NCI-H1694 (cell line): ENCODE measurements at regions not wholly inside any gene's neighbourhood (a gene's known extent, or its start where the extent isn't known, plus 50 kb on each side); places are given as distances from the start of the nearest gene placed in this dataset.

Experiments
- DNase-seq: peaks from one replicate; lab custom pipeline; 2025; lab: John Stamatoyannopoulos, UW

DNA sequence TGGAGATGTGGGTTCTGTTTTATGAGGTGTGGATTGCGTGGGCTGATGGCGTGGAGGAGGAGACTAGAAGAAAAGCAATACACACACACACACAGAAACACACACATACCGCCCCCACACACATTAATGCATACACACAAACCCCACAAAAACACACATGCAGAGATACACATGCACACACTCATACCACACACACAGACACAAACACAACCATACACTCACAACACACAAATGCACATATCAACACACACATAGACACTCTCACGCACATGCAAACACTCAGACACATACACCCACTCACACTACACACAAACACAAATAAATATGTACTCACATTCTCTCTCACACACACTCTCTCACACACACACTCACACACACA, 75.7 kb upstream of the UBL3 start:
- DNase-seq: no peak

DNA sequence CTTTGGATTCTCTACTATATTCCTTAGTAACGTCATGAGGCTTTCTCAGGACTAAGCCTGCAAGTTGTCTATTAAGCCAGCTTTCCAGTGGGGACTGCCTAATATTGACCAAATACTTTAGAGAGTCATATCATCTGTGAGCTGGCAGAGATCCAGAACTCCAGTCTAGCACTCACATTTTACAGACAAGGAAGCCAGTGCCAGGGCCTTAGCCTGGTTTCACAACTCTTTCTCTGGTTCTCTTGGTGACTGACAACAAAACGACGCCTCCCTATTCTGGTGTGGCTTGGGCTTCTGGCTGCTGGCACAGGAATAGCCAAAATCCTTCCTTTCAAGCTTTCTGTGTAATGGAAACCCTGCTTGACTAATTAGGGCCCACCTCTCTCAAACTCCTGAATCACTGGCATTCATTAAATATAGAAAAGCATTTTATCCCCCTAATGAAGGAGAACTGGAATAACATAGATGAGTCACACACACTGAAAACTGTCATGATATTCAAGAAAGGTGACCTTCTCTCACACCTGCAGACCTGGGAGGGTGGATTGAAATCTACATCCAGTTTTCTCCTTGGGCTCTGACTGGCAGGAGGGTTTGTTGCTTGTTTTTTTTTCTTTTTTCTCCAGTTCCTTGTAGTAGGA, 75.2 kb upstream of the UBL3 start:
- peak; percentile 10 for DNase-seq

DNA sequence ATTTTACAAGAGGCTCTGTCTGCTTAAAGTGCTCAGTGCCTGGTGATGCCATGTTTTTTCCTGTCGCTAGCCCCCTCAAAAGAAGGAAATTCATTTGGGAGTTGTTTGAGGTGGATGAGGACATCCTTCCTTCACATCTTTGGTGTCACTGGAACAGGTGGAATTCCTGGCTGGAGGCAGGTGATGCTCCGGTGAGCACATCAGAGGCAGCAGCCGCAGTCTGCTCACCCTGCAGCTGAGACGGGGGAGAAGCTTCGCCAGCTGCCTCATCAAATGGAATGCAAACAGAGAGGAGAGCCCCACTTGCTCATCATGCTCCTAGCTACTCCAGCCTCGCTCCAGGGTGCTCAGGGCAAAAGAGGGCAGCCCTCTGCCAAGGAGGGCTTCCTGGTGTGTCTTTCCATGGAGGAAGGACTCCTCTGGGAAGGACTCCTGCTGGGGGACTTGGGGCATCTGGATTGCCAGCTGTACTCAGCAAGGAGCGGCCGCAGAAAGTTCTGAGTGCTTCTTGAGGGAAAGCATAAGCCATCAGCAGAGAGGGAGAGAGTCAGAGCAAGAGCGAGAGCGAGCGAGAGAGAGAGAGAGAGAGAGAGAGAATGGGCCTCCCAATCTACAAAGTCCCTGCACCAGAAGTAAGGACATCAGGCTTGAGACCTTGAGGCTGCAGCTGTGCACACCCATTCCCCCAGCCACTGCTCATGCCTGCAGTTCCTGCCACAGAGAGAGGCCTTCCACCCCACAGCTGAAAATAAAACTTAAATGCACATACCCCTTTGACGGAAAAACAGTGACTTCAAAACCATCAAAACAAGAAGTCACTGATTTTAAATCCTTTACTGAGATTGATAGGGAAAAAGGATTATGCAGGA, 74.3 kb upstream of the UBL3 start:
- DNase-seq: peak; percentile 6

DNA sequence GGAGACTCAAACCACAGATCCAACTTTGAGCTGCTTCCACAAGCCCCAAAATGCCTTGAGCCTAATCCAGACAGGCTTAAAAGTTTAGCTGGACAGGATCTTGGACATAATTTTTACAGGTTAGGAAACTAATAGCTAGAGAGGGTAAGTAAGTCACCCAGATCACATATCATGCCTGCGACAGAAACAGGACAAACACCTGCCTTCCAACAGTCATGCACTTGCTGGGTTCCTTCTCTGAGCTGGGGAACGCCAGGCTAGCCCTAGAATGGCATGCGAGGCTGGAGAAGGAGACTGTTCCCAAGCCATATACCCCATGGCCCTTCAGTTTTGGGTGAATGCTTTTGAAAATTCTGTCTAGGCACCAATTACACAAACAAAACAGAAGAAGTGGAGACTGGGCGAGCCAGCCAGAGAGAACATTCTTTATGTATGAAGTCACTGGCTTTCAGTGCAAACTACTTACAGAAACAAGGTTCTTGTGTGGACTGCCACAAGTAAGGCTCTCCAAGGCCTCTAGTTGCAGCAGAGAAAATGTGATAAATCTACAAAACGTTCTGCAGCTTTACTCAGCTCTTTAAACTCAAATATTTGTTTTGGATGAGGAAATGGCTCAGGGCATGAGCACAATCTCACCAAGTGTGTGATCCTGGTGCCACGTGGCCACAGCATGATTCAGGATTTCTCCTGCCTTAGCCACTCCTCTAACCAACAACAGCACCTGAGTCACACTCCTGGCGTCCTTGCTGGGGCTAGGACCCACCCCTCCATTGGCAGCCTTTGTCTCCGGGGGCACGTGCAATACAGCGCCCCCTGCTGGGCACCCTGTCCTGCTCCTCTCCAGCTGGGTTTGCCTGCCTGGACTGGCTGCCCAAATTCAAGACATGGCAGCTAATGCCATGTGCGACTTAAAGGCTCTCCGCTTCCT, 73.4 kb upstream of the UBL3 start:
- DNase-seq: no peak

DNA sequence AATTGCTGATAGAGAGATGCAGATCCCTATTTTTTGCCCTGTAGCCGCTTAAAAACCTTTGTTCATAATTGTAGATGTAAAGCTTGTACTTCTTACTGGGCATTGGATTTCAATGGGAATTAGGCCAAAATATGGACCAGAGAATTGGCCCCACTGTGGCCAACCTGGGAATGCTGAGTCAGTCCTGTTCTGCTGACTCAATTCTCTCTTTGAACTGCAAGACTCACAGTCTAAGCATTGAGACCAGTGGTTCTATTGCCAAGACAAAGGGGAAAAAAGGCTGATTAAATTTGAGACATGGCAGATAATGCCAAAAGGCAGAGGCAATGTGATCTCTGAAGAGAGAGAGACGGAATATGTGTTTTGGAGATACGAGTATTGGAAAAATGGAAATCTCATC, 72.5 kb upstream of the UBL3 start:
- no peak for DNase-seq

DNA sequence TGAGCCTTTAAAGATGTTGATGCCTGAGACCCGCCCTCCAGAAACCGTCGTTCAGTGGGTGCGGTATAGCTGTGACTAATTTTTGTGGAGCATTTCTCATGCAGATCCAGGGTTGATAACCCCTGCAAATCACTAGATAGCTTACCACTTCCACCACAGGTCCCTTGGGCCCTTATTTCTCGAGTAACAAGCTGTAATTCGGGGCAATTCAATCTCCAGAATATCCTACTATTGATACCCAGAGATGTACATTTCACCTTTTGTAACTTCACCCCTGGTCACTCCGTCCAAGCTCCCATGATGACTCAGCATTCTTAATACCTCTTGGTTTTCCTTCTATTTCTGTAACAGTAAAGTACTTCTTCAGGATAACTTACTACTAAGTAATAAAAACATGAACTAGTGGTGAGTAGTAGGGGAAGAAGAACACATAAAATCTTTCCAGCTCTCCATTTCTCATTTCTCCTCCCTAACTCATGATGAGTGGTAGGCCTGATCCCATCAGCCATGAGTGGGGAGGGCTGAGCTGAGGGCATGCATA, 71.9 kb upstream of the UBL3 start:
- no peak for DNase-seq

DNA sequence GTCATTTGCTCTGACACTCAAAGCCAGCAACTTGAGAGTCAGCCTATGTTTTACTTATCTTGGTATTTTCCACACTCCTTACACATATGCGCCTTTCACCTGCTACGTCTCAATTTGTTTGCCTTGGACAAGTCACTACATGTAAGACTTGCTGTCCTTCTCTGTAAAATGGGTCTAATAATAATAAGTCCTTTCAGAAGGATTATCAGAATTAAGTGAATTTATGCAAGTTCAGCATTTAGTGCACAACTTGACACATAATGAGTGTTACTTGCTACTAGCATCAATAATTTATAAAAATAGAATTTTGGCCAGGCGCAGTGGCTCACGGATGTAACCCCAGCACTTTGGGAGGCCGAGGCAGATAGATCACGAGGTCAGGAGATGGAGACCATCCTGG, 71.1 kb upstream of the UBL3 start:
- DNase-seq: no peak

DNA sequence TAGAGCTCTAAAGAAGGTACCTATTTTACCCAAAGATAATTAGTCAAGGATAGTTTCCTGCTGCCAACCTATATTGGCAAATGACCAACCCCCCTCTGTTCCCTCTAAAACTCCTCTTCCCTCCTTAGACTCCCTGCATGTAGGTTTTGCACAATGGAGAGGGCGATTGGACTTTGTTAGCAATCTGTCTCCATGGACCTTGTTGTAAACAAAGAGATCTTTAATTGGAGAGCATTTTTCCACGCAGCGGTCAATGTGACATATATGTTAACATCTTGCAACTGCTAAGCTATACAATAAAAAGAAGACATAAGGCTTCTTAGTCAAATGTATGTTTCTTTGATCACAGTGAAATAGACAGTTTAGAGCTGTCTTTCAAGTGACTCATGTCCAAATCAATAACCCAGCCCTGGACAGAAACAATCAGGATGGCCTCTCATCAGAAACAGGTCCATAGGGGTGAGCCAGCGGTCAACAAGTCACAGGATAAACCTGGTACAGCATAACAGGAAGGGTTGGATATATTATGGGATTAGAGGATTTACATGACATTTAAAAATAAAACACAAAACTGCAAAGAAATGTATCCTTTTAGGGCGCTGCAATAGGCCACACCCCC, 69.7 kb upstream of the UBL3 start:
- no peak for DNase-seq

DNA sequence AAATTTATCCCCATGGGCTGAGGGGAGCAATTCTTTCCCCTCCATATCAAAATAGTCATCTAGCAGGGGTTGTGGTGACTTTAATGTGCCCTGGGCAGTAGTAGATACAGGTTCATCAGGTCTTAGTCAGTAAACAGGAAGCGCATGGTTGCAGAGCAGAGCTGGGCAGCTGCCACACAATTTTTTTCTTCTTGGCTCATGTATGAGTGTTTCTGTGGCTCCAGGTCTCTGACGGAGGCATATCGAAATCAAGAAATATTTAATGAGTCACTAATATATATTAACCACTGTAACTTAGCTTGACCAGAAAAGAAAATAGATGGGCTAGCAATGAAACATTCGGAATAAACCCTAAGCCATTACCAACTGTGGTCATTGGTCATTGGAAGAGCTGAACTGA, 68.4 kb upstream of the UBL3 start:
- no peak for DNase-seq

DNA sequence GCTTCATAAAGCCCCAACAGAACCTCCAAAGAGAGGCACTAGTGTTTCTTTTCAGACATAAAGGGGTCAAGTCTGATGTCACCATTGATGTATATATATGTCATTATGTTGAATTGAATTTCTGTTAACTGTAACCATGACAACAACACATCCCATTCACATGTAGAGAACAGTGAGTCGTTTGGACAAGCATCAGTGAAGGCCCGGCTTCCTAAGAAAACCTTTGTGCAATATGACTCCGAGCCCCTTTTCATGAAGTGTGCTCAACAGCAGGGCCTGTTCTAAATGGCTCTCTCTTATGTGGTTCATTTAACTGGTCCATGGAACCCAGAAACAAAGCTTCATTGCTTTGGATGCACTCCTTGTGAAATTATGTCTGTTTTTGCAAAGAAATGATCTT, 67.2 kb upstream of the UBL3 start:
- no peak for DNase-seq

DNA sequence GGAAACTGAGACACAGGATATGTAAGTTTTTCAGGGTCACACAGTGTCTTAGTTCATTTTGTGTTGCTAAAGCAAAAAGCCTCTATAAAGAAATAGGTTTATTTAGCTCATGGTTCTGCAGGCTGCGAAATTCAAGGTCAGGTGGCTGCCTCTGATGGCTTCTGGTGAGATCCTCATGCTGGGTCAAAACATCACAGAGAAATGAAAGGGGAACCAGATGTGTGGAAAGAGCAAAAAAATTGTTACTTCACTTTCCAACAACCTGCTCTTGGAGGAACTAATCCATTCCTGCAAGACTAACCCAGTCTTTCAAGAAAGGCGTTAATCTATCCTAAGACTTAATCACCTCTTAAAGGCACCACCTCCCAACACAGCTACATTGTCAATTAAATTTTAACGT, 64.2 kb upstream of the UBL3 start:
- no peak for DNase-seq

DNA sequence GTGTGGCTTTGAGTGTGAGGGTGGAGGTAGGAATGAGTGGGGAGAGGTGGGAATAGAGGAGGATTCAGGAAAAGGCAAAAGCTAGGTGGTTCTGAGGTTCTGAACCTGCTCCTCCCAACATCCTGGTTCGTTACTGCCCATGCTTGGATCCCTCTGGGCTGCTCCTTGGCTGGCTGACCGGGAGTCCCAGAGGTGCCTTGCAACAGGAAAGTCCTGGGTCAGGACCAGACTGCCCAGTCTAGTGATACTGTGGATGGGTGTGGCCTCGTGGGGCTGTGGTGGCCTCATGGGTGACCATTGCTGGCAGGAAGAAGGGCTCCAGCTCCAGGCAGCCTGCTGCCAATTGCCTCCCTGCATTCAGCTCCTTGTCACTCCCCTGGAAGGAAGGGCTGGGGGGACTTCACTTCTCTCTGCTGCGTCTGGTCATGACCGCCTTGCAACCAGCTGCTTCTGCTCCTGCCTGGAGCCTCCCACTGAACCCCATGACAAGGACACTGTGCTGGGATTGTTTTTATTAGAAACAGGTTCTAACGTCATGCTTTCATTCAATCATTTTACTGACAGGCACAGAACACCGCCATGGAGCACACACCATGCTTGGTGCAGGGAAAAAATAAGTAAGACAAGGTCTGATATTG, 61.5 kb upstream of the UBL3 start:
- no peak for DNase-seq

DNA sequence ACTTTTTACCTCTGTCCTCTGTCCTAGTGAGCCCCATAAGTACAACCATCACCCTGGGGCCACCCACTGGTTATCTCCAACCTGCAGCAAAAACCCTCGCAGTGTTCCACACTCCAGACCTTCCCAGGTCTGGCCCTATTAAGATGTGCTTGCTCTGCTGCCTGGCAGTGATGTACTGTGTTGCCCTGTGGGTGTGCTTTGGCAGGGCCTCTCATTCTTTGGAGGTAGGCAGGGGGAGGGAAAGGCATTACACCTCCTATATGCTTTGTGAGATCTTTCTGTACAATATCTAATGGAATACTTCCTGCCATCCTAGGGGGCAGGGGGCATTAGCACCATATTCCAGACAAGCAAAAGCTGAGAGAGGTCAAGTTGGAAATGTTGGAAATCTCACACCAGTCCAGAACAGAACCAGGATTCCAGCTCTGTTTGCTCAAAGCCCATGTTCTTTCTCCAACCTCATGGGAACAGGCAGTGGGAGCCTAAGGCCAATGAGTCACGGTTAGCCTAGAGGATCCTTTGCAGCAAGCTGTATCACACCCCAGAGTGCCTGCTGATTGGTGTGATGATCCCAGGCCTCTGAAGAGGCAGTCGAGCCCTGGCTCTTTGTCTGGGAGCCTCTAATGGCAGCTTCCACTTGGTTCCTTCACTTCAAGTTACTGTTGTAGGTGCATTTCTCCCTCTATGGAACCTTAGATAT, 59.7 kb upstream of the UBL3 start:
- no peak for DNase-seq

DNA sequence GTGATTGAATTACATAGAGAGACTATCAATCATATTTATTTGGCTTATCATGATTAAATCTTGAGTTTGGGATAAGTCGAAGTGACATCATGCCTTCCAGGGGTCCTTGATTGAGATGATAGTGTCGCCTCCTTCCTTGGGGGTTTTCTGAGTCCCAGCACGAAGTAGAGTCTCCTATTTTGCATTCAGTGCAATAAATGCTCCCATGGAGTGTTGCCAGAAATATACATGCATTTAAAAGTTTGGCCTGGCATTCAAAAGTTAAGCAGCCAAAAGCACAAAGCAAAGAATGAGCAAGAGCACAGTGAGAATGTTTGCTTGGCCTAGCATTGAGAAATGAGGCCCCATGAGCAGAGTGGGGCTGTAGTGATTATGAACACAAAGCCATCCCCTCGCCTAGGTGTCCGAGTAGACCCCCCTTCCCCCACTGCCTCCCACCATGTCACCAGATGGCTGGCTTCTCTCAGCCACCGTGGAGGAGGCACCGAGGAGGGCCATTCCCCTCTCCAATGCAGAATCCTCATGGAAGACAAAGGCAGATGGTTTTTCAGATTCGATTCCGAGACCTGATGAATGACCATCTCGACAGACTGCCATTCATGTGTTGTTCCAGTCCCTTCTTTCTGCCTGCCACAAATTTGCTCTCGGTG, 58.8 kb upstream of the UBL3 start:
- no peak for DNase-seq

DNA sequence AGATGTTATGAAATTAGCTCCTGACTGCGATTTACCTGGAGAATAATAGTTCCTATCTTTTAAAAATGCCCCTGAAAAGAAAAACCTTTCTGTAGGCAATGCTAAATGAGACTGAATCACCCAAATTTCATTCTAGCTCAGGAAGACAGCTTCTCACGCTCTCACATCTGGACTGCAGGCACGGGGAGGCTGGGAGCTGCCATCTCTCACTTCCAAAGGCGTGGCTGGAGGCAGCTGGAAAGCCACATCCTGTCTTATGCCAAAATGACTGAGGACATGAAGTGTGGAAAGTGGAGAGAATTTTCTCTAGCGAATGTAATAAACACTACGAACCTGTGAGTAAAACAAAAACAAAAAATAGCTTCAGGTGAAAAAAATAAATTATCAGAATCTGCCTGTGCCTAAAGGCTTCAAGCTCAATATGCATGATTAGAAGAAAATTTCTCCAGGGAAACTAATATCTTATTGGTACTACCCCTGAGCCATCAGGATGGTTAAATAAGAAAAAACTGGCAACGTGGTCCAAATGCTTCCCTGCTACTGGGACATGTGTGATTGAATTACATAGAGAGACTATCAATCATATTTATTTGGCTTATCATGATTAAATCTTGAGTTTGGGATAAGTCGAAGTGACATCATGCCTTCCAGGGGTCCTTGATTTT, 58.1 kb upstream of the UBL3 start:
- no peak for DNase-seq

DNA sequence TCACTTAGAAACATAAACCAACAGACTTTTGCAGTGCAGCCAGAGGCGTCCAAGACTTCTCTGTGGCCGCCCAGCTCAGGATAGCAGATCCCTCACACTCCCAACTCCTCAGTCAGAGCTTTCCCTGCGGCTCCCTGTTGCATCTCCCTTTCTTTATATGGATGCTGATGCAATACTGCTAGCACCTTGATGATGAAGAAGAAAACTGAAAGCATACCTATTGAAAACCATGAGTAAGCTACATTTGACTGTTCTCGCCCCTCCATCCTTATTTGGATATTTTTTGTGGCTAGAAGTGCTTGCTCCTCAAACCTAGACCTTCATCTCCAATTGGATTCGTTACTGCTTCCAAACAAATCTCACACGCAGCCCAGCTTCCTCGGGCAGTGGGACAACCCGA, 57.3 kb upstream of the UBL3 start:
- DNase-seq: no peak

DNA sequence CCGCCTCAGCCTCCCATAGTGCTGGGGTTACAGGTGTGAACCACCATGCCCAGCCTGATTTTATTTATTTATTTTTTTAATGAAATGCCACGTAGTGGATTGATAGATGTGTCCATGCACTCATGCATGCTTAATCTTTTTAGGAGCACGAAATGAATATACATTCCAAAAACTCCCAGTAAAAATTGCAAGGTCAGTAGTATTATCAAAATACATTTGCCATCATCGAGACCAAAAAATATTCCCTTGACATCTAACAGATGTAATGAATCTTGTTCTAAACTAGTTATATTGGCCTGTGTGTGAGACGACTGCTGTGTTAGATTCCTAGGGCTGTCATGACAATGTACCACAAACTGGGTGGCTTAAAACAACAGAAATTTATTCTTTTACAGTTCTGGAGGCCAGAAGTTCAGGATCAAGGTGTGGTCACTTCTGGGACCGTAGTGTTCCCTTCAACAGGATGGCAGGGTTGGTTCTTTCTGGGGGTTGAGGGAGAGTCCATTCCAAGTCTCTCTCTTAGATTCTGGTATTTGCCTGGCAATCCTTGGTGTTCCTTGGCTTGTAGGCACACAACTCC, 56.1 kb upstream of the UBL3 start:
- no peak for DNase-seq

DNA sequence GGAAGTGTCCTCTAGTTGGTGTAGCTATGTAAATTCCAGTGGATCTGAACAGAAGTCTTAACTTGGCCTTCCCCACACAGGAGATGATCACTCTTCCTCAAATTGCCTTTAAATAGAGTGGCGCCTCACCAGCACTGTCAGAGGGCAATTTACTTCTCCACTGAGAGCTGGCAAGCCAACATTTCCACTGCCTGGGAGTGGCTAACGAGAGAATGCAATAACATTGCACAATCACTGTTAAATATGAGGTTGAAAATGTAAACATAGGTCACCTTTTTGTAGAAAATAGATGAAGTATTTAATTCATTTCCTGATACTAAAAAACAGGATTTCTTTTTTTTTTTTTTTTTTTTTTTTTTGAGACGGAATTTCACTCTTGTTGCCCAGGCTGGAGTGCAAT, 55.4 kb upstream of the UBL3 start:
- DNase-seq: no peak

DNA sequence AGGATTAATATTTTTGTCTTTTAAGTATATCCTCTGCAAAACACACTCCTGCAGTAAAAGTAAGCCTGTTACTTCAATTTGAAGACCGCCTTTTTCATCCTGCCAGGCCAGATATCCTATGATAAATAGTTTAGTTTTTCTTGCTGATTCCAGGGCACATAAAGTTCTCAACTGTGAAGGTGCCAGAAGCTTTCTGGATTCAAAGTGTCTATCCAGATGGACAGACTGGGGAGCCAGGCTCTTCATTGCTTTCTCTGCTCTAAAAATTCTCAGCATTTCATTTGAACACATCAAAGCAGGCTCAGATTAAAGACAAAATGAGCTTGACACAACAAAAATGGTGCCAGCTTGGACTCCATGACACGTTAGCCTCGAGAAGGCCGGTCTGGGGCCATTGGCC, 53.6 kb upstream of the UBL3 start:
- no peak for DNase-seq
